AG20443 (cell line): ENCODE measurements at regions not wholly inside any gene's neighbourhood (a gene's known extent, or its start where the extent isn't known, plus 50 kb on each side); places are given as distances from the start of the nearest gene placed in this dataset.

Experiments
- DNase-seq: peaks from one replicate; pipeline ENCODE4 v3.0.0; 2012; ENCODE audit warnings: low spot score, mixed read lengths

GRCh38 chr1:29527314-29528004 is 291.1 kb downstream of the PTPRU start:
- DNase-seq: no peak

DNA sequence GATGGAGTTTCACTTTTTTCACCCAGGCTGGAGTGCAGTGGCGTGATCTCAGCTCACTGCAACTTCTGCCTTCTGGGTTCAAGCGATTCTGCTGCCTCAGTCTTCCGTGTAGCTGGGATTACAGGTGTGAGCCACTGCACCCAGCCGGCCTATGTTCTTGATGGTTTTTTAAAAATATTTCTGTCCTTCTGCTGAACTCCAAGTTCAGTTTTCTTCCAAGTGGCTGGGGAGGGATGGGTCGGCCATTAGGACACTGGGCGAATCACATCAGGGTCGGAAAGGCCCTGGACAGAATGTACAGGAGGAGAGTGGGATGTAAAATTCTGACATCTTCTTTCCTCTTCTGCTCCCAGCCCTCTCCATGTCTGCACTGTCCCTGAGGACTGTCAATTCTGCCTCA is 289.6 kb downstream of the PTPRU start:
- no peak for DNase-seq

- no peak for DNase-seq
Measured at GRCh38 chr1:29524285-29525065, 288.2 kb downstream of the PTPRU start.

GRCh38 chr1:29523576-29523975 is 287.3 kb downstream of the PTPRU start:
- no peak for DNase-seq

- DNase-seq: no peak
Measured at GRCh38 chr1:29523136-29523535, 286.8 kb downstream of the PTPRU start.

GRCh38 chr1:29521811-29522580 is 285.7 kb downstream of the PTPRU start:
- DNase-seq: no peak

DNA sequence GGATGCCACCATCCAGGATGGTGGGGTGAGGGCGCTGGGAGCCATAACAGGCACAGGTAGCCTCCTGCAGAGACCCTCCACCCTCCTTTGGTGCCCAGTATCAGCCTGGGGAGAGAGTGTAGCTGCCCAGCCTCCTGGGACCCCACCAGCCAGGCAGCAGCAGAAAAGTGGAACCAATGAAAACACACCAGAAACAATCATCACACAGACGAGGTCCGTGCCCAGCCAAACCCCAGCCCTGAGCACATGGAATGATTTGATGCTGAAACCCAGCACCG is 285.1 kb downstream of the PTPRU start:
- DNase-seq: no peak

DNA sequence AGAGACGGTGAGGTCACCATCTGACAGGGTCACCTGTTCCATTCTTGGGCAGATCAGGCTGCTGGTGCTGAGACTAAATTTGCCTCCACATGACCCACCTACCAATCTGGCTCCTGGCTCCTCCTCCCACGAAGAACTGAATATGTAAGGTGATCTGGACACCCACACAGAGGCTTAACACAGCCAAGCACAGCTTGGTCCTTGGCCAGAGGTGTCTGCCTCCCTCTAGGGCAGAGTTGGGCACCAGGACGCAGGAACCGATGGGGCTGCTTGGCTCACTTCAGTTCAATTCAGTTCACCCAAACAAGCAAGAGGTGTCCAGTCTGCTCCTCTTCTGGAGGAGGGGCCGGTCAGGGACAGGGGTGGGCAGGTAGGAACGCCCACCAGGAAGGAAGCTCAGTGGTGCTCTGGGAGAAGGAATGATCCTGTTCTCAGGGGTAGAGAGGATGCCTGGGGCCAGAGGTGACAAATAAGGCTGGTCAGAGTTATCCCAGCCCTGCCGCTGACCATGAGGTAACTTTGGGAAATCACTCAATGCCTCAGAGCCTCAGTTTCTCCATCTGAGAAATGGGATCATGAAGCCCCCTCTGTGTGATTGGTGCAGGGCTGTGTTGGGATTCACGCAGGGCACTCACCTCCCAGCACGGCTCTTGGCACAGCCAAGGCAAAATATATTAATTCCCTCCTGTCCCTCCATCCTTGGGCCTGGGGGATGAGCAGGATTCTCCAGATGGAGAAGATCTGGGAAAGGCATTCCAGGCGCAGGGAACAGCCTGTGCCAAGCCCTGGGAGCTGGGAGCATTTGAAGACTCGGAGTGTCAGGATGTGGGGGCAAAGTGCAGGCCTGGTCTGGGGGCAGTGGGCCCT is 284.5 kb downstream of the PTPRU start:
- no peak for DNase-seq

DNA sequence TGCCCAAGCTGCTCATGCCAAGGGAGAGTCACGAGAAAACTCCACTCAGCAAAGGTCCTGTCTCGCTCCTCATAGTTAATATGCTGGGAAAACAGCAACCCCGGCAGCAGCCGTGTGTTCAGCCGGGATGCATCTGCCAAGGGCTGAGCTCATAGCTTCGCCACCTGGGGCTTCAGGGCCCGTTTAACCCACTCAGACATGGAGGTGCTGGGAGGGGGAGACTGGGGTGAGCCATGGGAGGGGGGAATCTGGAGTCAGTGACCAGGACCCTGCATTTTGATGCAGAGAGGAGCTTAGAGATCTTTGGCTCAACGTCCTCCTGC is 283.4 kb downstream of the PTPRU start:
- DNase-seq: no peak

GRCh38 chr1:29519108-29519787 is 282.9 kb downstream of the PTPRU start:
- DNase-seq: no peak

GRCh38 chr1:29518183-29518835 is 282.0 kb downstream of the PTPRU start:
- no peak for DNase-seq

DNA sequence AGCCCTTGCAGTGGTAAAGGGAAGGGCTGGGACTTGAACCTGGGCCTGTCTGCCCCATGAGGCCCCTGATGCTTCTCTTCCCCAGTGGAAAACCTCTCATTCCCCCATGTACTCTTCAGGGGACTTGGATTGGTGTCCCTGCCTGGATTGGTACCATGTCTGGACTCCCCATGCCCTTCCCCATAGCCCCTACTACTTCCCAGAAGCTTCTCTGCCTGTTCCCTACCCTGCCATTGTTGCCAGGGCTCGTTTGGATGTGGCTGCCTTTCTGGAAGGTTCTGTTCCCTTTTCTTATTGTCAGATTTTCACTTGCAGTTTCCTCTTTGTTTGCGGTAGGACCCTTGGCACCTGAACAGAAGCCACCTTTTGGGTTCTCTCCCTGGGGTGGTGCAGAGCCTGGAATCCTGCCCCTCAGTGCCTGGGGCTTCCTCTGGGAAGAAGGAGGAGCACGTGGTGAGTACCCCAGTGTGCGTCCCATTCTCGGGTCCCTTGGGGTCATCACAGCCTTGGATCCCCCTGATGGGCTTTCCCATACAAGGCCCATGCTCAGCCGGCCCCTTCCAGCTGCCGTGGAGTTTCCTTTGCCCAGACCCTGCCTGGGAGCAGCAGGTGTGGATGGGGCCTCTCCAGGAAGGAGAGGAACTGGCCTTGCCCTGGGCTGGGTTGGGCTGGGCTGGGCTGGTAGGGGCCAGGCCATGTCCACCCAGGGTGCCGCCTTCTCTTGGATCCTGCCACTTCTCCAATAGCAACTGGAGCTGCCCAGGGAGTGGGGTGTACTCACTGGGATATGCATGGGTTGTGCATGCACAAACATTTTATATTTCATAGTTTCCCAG is 281.1 kb downstream of the PTPRU start:
- DNase-seq: no peak

DNA sequence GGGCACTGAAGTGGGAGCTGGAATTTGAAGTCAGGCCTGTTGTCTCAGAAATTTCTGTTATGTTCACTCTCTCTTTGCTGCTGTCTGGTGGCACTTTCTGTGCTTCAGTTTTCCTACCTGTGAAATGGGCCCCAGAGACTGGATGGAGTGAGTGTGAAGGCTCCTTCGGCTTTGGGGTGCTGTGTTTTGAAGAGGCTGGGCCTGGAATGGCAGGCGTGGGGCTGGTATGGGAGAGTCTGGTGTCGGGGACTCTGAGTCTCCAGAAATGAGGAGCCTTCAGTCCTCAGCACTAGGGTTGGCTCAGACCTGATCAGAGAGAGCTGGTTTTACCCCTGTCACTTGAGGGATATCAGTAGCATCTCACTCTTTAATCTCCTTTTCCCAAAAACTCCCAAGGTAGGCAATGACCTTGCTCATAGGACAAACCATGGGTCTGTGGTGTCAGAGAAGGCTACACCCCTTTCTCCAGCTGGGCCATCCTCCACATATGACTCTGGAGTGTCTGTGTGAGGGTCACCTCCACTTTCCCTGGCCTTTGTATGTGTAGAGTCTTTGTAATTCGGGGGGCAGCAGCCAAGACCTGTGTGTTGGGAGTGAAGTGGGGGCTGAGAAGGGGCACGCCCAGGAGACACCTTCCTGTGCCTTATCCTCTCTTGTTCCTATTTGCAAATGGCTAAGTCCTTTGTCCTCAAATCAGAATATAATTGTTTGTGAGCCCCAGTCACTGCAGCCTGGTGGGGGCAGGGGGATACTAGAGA is 279.9 kb downstream of the PTPRU start:
- no peak for DNase-seq

DNA sequence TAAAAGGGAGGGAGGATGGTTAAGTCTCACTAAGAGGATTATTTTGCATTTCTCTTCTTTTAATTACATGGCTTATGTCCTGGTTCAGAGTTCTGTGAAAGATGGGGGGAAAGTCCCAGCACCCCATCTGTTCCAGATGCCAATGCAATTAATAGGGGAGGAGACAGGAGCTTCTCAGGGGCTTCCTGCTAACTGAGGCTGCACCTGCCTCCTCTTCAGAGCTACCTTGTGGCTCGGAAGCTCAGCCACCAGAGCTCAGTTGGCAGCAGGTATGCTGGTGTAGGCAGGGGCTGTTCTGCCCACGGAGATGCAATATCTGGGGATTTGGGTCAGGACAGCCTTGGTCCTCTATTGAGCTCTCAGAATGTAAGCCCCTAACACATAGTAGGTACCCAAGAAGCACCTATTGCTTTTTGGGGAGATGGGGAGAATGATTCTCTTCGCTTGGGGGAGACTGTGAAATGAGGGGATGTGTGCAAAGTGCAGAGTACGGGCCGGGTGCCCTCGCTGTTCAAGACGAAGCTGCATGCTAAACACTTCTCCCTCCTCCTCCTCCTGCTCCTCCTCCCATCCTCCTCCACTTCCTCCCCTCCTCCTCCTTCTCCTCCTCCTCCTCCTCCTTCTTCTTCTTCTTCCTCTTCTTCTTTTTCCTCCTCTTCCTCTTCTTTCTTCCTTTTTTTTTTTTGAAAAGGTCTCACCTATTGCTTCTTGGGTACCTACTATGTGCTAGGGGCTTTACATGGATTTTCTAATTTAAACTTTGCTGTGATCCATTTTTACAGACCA is 279.0 kb downstream of the PTPRU start:
- no peak for DNase-seq

- no peak for DNase-seq
Measured at GRCh38 chr1:29514361-29515169, 278.2 kb downstream of the PTPRU start.

GRCh38 chr1:29513357-29513756 is 277.0 kb downstream of the PTPRU start:
- peak; percentile 72 for DNase-seq

DNA sequence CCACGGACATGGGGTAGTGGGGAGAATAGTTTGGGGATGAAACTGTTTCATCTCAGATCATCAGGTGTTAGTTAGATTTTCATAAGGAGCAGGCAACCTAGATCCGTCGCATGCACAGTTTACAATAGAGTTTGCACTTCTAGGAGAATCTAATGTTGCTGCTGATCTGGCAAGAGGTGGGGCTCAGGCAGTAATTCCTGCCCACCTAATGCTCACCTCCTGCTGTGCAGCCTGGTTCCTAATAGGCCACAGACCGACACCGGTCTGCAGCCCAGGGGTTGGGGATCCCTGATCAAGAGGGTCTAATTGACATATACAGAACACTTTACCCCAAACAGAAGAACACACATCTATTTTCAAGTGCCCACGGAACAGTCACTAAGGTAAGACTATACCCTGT is 275.1 kb downstream of the PTPRU start:
- DNase-seq: no peak
